Mucosa of descending colon (tissue), 3 donors: ENCODE measurements at regions not wholly inside any gene's neighbourhood (a gene's known extent, or its start where the extent isn't known, plus 50 kb on each side); places are given as distances from the start of the nearest gene placed in this dataset.

ENCODE experiments used
- ATAC-seq: fragments of 200-7000 bp; cut with Tn5 transposase; one replicate; pipeline ENCODE4 v1.9.1; 2020; ENCODE audit warnings: mild to moderate bottlenecking, moderate library complexity
- DNase-seq, 3 donors: peaks; one replicate each; pipeline ENCODE4 v3.0.0-alpha.2; 2020
- H3K36me3 ChIP-seq: fragments of 200-600 bp; one replicate; pipeline ENCODE4 v1.8.0; 2021; ENCODE audit warnings: low read depth, mild to moderate bottlenecking
- H3K4me1 ChIP-seq: fragments of 200-600 bp; one replicate; pipeline ENCODE4 v1.8.0; 2021; ENCODE audit warnings: low read depth, mild to moderate bottlenecking
- H3K4me3 ChIP-seq: fragments of 200-600 bp; one replicate; pipeline ENCODE4 v1.8.0; 2021; ENCODE audit warnings: mild to moderate bottlenecking
- H3K9me3 ChIP-seq: fragments of 200-600 bp; one replicate; pipeline ENCODE4 v1.8.0; 2021; ENCODE audit warnings: mild to moderate bottlenecking
- intact Hi-C, 2 donors: fragments of 100-400 bp; cut with DNase I in 1 of 2; cut with micrococcal nuclease in 1 of 2; formaldehyde crosslinking; loops; one replicate each; pipeline versions ENCODE4 v1.11.0 to v1.11.1; 2022; cut with DNase I, micrococcal nuclease
- TF ChIP-seq, protein P1 (sequence below): fragments of 200-600 bp; IDR thresholded peaks from one replicate; pipeline ENCODE4 v1.8.0; 2022; ENCODE audit warnings: antibody characterized with exemption, mild to moderate bottlenecking
- donor health status: DM: no; HTN: no; CAD: no; lungs with moderate emphysema.
- donor health status: DM: no; HTN: no; CAD: no.
- donor health status: DM: no; HTN: yes; CAD: no.

DNA sequence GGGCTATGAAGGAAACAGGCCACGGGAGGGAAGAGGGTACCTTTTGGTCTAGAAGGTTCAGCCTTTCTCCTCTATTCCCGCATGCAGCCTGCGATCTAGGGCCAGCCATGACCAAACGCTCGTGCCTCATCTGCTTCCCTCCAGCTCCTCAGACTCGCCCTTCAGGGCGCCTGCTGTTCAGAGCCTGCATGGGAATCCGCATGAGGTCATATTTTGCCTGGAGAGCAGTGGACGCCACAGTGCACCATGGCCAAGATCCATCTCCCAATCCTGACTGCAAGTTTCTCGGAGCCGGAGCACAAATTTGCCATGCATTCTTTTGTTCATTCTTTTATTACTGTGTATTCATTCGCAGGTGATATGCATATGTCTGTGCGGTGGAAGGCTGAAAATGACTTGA lies 608.1 kb downstream of the QKI start:
- H3K4me3 ChIP-seq: no peak overlapping the region
- TF ChIP-seq, protein P1, sequence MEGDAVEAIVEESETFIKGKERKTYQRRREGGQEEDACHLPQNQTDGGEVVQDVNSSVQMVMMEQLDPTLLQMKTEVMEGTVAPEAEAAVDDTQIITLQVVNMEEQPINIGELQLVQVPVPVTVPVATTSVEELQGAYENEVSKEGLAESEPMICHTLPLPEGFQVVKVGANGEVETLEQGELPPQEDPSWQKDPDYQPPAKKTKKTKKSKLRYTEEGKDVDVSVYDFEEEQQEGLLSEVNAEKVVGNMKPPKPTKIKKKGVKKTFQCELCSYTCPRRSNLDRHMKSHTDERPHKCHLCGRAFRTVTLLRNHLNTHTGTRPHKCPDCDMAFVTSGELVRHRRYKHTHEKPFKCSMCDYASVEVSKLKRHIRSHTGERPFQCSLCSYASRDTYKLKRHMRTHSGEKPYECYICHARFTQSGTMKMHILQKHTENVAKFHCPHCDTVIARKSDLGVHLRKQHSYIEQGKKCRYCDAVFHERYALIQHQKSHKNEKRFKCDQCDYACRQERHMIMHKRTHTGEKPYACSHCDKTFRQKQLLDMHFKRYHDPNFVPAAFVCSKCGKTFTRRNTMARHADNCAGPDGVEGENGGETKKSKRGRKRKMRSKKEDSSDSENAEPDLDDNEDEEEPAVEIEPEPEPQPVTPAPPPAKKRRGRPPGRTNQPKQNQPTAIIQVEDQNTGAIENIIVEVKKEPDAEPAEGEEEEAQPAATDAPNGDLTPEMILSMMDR: no peak
- ATAC-seq (no peak), DNase-seq (no peak)
- intact Hi-C loops: no loop called here
- peaks cover 18% of the 10 kb centered on the region for H3K9me3 ChIP-seq
- no peaks in the 10 kb centered on the region for H3K4me1 ChIP-seq
- no peaks in the 10 kb centered on the region for H3K36me3 ChIP-seq

DNA sequence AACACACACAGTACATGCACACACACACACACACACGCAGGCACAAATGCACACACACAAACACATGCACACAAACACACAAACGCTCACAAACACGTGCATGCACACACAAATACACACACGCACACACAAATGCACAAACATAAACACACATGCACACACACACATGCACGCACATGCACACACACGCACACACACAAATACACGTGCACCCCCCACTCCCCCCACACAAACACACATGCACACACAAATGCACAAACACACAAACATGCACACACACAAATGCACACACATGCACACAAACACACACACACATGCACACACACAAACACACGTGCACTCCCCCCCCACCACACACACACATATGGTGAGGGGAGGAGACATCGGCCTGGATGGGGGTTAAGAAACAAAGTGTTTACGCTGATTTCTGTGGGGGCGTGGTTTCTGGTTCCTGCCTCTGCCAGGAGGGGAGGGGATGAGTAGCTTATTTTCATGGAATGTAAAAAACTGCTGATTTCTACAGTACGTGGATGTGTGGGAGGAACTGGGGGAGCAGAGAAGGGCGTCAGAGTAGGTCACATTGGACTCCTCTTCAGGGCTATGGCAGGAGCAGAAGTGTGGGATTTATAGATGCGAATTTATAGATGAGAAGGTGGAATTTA lies 607.2 kb downstream of the QKI start:
- intact Hi-C loops: no loop called here
- Histone ChIP-seq H3K9me3 (peaks cover 18% of the 10 kb centered on the region), H3K36me3 (no peaks in the 10 kb centered on the region), H3K4me3 (no peak overlapping the region), H3K4me1 (no peaks in the 10 kb centered on the region)
- TF ChIP-seq, protein P1: no peak
- no peak for DNase-seq
- no peak for ATAC-seq

DNA sequence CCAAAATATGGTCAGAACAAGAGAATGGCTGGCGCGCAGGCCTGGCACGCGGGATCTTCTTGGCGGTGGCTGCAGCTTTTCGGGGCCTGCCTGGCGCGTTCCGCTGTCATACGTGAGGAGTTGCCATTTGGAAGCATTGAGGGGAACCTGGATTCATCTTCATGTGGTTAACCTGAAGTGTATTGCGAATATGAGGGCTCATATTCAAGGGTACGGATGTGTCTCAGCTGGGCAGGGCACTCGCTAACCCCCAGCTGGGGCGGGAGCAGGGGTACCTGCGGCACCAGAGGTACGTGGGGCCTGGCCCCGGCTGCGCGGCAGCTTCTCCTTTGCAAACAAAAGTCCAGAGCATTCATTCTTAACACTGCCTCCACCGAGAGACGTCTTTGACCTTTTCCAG lies 605.6 kb downstream of the QKI start:
- Histone ChIP-seq H3K36me3 (no peaks in the 10 kb centered on the region), H3K4me1 (no peaks in the 10 kb centered on the region), H3K9me3 (peaks cover 25% of the 10 kb centered on the region), H3K4me3 (no peak overlapping the region)
- intact Hi-C loops: no loop called here
- TF ChIP-seq, protein P1: no peak
- no peak for DNase-seq
- no peak for ATAC-seq

DNA sequence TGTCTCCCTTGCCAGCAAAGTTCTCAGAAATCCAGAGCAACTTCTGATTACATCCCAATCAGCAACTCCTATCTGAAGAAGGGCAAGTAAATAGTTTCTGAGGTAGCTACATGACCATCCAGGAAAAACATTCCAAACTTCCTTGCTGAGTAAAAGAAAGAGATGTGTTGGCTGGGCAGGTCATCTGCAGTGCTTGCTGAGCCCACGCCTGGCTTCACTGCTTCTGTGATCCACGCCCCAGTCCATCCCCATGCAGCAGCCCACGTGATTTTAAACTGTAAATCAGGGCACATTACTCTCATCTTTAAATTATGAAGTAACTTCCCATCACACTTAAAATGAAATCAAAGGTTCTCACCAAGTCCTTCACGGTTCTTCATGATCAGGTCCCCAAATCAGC lies 603.6 kb downstream of the QKI start:
- no peak for DNase-seq
- no peaks in the 10 kb centered on the region for H3K4me1 ChIP-seq
- peaks cover 25% of the 10 kb centered on the region for H3K9me3 ChIP-seq
- intact Hi-C loops: no loop called here
- no peak overlapping the region for H3K4me3 ChIP-seq
- TF ChIP-seq, protein P1: no peak
- H3K36me3 ChIP-seq: no peaks in the 10 kb centered on the region
- ATAC-seq: no peak

DNA sequence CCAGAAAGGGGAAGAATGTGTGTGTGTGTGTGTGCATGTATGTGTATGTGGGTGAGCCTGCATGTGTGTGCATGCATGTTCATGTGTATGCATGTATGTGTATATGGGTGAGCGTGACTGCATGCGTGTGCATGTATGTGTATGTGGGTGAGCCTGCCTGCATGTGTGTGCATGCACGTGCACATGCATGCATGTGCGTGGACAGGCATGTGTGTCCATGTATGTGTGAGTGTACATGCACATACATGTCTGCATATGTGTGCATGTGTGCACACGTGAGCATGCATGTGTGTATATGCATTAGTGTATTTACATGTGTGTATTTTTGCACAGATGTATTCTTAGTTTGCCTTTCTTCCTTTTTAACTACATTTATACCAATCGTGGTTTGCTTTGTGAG lies 601.5 kb downstream of the QKI start:
- no peak overlapping the region for H3K4me3 ChIP-seq
- H3K36me3 ChIP-seq: no peaks in the 10 kb centered on the region
- H3K4me1 ChIP-seq: no peaks in the 10 kb centered on the region
- ATAC-seq (no peak), DNase-seq (no peak)
- TF ChIP-seq, protein P1: no peak
- intact Hi-C loops: no loop called here
- H3K9me3 ChIP-seq: peaks cover 22% of the 10 kb centered on the region

DNA sequence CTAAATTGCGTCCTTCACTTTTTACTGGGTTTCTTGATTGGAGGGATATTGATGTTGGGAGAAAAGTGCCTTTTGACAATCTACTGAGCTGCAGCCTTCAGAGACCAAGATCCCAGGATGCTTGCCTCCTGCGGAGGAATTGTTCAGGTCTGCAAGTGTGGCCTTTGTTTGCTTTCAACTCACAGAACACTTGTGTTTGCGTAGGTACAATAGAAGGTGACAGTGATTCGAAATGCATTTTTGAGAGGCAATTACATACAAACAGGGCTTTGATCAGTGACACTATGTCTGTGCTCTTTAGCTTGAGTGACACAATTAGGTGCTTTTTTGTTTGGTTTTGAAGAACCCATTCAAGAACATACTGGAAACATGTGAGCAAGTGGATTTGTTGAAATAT lies 600.6 kb downstream of the QKI start:
- H3K36me3 ChIP-seq: no peaks in the 10 kb centered on the region
- intact Hi-C loops: no loop called here
- TF ChIP-seq, protein P1: no peak
- peaks cover 13% of the 10 kb centered on the region for H3K9me3 ChIP-seq
- H3K4me3 ChIP-seq: no peak overlapping the region
- no peak for ATAC-seq
- no peaks in the 10 kb centered on the region for H3K4me1 ChIP-seq
- no peak for DNase-seq
